ENCODE measurements at regions not wholly inside any gene's neighbourhood (a gene's known extent, or its start where the extent isn't known, plus 50 kb on each side); places are given as distances from the start of the nearest gene placed in this dataset.

- no peak for TF ChIP-seq CTCF (IDR thresholded peaks at IDR 0.05)
- no peak for TF ChIP-seq POLR2A (IDR thresholded peaks at IDR 0.05)
These were observed 114.5 kb downstream of the RMI2 start for GRCh38 chr16:11459722-11460121.

Measured in transverse colon (tissue), 3 donors.